Loucy (cell line): ENCODE measurements at regions not wholly inside any gene's neighbourhood (a gene's known extent, or its start where the extent isn't known, plus 50 kb on each side); places are given as distances from the start of the nearest gene placed in this dataset.

Experiments used
- EZH2phosphoT487 ChIP-seq: fragments of 200-600 bp; IDR thresholded peaks from 2 replicates; pipeline ENCODE4 v1.6.1; 2018; ENCODE audit warnings: antibody characterized with exemption, mild to moderate bottlenecking, moderate library complexity, borderline replicate concordance
- TF ChIP-seq, protein P1 (sequence below): fragments of 200-600 bp; sonication (generic); conservative IDR thresholded peaks from 2 replicates; pipeline ENCODE4 v1.5.1; 2014; ENCODE audit warnings: mild to moderate bottlenecking, antibody characterized with exemption, low read length

DNA sequence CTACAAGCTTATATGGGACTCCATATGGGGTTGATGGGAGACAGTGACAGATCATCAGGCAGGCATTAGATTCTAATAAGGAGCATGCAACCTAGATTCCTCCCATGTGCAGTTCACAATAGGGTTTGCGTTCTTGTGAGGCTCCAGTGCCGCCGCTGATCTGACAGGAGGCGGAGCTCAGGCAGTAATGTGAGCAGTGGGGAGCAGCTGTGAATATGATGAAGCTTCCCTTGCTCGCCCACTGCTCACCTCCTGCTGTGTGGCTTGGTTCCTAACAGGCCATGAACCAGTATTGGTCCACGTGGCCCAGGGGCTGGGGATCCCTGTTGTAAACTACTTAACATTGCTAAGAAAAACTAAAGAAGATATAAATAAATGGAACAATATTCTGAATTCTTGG lies 378.4 kb downstream of the KCNRG start:
- TF ChIP-seq, protein P1, sequence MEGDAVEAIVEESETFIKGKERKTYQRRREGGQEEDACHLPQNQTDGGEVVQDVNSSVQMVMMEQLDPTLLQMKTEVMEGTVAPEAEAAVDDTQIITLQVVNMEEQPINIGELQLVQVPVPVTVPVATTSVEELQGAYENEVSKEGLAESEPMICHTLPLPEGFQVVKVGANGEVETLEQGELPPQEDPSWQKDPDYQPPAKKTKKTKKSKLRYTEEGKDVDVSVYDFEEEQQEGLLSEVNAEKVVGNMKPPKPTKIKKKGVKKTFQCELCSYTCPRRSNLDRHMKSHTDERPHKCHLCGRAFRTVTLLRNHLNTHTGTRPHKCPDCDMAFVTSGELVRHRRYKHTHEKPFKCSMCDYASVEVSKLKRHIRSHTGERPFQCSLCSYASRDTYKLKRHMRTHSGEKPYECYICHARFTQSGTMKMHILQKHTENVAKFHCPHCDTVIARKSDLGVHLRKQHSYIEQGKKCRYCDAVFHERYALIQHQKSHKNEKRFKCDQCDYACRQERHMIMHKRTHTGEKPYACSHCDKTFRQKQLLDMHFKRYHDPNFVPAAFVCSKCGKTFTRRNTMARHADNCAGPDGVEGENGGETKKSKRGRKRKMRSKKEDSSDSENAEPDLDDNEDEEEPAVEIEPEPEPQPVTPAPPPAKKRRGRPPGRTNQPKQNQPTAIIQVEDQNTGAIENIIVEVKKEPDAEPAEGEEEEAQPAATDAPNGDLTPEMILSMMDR = no peak
- TF ChIP-seq EZH2phosphoT487 = no peak
